ENCODE measurements at regions not wholly inside any gene's neighbourhood (a gene's known extent, or its start where the extent isn't known, plus 50 kb on each side); places are given as distances from the start of the nearest gene placed in this dataset.

DNA sequence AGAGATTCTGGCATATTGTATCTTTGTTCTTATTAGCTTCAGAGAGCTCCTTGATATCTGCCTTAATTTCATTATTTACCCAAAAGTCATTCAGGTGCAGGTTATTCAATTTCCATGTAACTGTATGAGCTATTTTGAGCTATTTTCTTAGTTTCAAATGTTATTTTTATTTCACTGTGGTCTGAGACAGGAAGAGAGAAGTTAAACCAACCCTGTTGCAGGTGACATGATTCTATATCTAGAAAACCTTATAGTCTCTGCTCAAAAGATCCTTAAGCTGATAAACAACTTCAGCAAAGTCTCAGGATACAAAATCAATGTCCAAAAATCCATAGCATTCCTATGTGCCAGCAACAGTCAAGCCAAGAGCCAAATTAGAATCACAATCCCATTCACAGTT is 1644.0 kb upstream of the B3GALT2 start:
- H3K9me3 Mint-ChIP-seq = no peaks in the 10 kb centered on the region
- no peak overlapping the region for H3K27ac Mint-ChIP-seq
- no peaks in the 10 kb centered on the region for H3K4me1 Mint-ChIP-seq
- H3K27me3 Mint-ChIP-seq (ENCODE audit: low read depth, poor library complexity) = no peaks in the 10 kb centered on the region
- TF ChIP-seq, protein P1, sequence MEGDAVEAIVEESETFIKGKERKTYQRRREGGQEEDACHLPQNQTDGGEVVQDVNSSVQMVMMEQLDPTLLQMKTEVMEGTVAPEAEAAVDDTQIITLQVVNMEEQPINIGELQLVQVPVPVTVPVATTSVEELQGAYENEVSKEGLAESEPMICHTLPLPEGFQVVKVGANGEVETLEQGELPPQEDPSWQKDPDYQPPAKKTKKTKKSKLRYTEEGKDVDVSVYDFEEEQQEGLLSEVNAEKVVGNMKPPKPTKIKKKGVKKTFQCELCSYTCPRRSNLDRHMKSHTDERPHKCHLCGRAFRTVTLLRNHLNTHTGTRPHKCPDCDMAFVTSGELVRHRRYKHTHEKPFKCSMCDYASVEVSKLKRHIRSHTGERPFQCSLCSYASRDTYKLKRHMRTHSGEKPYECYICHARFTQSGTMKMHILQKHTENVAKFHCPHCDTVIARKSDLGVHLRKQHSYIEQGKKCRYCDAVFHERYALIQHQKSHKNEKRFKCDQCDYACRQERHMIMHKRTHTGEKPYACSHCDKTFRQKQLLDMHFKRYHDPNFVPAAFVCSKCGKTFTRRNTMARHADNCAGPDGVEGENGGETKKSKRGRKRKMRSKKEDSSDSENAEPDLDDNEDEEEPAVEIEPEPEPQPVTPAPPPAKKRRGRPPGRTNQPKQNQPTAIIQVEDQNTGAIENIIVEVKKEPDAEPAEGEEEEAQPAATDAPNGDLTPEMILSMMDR (IDR thresholded peaks at IDR 0.05) = no peak
- H3K36me3 Mint-ChIP-seq (ENCODE audit: low read depth) = no peaks in the 10 kb centered on the region
- DNase-seq = no peak
- no peak overlapping the region for H3K4me3 Mint-ChIP-seq

DNA sequence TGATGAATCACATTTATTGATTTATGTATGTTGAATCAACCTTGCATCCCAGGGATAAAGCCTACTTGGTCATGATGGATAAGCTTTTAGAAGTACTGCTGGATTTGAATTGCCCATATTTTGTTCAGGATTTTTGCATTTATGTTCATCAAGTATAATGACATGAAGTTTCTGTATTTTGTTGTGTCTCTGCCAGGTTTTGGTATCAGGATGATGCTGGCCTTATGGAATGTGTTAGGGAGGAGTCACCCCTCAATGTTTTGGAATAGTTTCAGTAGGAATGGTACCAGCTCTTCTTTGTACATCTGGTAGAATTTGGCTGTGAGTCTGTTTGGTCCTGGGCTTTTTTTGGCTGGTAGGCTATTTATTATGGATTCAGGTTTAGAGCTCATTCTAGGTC is 1643.1 kb upstream of the B3GALT2 start:
- Mint-ChIP-seq H3K27me3 (ENCODE audit: low read depth, poor library complexity) (no peaks in the 10 kb centered on the region), H3K36me3 (ENCODE audit: low read depth) (no peaks in the 10 kb centered on the region), H3K4me3 (no peak overlapping the region), H3K9me3 (no peaks in the 10 kb centered on the region), H3K4me1 (no peaks in the 10 kb centered on the region), H3K27ac (no peak overlapping the region)
- TF ChIP-seq, protein P1 (IDR thresholded peaks at IDR 0.05) = no peak
- DNase-seq = no peak

DNA sequence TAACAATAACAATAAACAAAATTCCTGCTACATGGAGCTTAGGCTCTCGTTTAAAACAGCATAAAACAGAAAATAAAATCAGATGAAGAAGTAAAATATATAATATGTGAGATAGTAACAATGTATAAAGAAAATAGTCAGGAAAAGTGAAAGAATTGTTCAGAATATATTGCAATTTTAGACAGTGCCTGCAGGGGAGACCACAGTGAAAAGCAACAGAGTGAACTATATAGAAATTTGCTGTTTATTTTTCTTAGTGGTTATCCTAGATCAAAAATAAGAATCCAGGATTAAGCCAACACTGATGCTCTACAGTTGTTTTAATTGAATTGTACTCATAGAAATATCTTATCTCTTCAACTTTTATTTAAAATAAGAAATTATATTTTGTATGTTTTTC is 1639.0 kb upstream of the B3GALT2 start:
- DNase-seq = no peak
- TF ChIP-seq, protein P1 (IDR thresholded peaks at IDR 0.05) = no peak
- Mint-ChIP-seq H3K9me3 (no peaks in the 10 kb centered on the region), H3K27me3 (ENCODE audit: low read depth, poor library complexity) (no peaks in the 10 kb centered on the region), H3K27ac (no peak overlapping the region), H3K4me3 (no peak overlapping the region), H3K4me1 (no peaks in the 10 kb centered on the region), H3K36me3 (ENCODE audit: low read depth) (no peaks in the 10 kb centered on the region)

DNA sequence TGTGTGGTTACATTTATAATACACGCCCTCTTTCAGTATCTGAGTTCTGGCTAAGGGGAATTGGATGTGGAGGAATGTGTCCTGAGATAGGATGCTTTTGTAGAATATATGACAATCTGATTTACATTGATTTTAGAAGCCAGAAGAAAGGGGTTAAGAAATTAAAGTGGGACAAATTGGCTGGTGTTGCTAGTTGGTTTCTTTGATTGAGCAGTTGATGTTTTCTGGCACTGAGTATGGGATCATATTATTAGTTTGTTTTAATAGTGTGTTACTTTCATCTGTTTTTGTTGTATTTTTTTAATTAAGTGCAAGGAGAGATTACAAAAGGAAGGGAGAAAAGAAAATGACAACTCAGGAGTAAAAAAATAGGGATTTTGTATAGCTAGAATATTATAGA is 1634.7 kb upstream of the B3GALT2 start:
- no peak for DNase-seq
- no peaks in the 10 kb centered on the region for H3K9me3 Mint-ChIP-seq
- no peak overlapping the region for H3K4me3 Mint-ChIP-seq
- no peaks in the 10 kb centered on the region for H3K27me3 Mint-ChIP-seq (ENCODE audit: low read depth, poor library complexity)
- H3K4me1 Mint-ChIP-seq = no peaks in the 10 kb centered on the region
- TF ChIP-seq, protein P1 (IDR thresholded peaks at IDR 0.05) = no peak
- H3K27ac Mint-ChIP-seq = no peak overlapping the region
- no peaks in the 10 kb centered on the region for H3K36me3 Mint-ChIP-seq (ENCODE audit: low read depth)

DNA sequence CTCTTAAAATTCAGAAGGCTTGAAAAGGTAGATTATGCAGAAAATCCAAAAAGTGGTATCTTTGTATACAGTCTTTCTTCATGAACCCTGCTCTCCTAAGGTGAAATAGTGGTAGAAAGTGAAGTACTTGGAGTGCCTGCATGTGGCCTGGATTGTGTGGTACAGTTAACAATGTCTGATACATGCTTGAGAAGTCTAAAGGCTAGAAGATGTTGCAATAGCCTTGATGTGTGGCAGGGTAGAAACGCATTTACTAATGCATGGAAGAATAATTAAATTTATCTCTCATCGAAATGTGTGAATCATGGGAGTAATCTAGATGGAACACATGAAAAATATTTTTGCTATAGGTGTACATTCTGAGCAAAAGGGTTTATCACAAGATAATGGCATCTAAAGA is 1632.3 kb upstream of the B3GALT2 start:
- H3K27me3 Mint-ChIP-seq (ENCODE audit: low read depth, poor library complexity) = no peaks in the 10 kb centered on the region
- H3K4me3 Mint-ChIP-seq = no peak overlapping the region
- no peaks in the 10 kb centered on the region for H3K36me3 Mint-ChIP-seq (ENCODE audit: low read depth)
- no peaks in the 10 kb centered on the region for H3K4me1 Mint-ChIP-seq
- no peaks in the 10 kb centered on the region for H3K9me3 Mint-ChIP-seq
- no peak for DNase-seq
- TF ChIP-seq, protein P1 (IDR thresholded peaks at IDR 0.05) = no peak
- no peak overlapping the region for H3K27ac Mint-ChIP-seq

DNA sequence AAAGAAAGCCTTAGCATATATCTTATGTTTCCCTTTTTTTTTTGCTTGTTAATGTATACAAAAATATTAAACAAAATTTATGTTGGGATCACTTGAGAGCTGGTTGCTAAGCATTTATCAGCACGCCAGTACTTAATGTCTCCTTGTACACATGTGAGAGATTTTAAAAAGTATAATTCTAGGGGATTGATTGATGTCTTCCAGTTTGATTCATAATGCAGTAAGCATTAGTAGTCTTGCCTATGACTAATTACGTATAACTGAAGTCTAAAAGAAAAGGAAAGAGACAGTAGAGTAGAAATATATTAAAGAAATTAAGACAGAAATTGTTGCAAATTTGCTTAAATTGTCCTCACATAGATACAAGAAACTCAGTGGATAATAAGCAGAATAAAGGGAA is 1630.4 kb upstream of the B3GALT2 start:
- no peaks in the 10 kb centered on the region for H3K9me3 Mint-ChIP-seq
- DNase-seq = no peak
- H3K4me3 Mint-ChIP-seq = no peak overlapping the region
- TF ChIP-seq, protein P1 (IDR thresholded peaks at IDR 0.05) = no peak
- no peak overlapping the region for H3K27ac Mint-ChIP-seq
- H3K36me3 Mint-ChIP-seq (ENCODE audit: low read depth) = no peaks in the 10 kb centered on the region
- H3K27me3 Mint-ChIP-seq (ENCODE audit: low read depth, poor library complexity) = no peaks in the 10 kb centered on the region
- no peaks in the 10 kb centered on the region for H3K4me1 Mint-ChIP-seq
